ENCODE measurements at regions not wholly inside any gene's neighbourhood (a gene's known extent, or its start where the extent isn't known, plus 50 kb on each side); places are given as distances from the start of the nearest gene placed in this dataset.

DNA sequence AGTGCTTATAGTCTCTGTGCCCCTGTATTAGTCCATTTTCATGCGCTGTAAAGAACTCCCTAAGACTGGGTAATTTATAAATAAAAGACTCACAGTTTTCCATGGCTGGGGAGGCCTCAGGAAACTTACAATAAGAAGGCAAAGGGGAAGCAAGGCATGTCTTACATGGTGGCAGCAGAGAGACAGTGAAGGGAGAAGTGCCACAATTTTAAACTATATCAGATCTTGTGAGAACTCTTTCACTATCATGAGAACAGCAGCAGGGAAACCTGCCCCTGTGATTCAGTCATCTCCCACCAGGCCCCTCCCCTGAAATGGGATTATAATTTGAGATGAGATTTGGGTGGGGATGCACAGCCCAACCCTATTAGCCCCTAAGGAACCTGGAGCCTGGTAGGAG, 243.2 kb downstream of the EDEM1 start:
- TF ChIP-seq, protein P1, sequence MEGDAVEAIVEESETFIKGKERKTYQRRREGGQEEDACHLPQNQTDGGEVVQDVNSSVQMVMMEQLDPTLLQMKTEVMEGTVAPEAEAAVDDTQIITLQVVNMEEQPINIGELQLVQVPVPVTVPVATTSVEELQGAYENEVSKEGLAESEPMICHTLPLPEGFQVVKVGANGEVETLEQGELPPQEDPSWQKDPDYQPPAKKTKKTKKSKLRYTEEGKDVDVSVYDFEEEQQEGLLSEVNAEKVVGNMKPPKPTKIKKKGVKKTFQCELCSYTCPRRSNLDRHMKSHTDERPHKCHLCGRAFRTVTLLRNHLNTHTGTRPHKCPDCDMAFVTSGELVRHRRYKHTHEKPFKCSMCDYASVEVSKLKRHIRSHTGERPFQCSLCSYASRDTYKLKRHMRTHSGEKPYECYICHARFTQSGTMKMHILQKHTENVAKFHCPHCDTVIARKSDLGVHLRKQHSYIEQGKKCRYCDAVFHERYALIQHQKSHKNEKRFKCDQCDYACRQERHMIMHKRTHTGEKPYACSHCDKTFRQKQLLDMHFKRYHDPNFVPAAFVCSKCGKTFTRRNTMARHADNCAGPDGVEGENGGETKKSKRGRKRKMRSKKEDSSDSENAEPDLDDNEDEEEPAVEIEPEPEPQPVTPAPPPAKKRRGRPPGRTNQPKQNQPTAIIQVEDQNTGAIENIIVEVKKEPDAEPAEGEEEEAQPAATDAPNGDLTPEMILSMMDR (conservative IDR thresholded peaks at IDR 0.05), result no peak
- no peak for TF ChIP-seq EZH2 (IDR thresholded peaks at IDR 0.05; ENCODE audit: low read depth)
